ENCODE measurements at regions not wholly inside any gene's neighbourhood (a gene's known extent, or its start where the extent isn't known, plus 50 kb on each side); places are given as distances from the start of the nearest gene placed in this dataset.

DNA sequence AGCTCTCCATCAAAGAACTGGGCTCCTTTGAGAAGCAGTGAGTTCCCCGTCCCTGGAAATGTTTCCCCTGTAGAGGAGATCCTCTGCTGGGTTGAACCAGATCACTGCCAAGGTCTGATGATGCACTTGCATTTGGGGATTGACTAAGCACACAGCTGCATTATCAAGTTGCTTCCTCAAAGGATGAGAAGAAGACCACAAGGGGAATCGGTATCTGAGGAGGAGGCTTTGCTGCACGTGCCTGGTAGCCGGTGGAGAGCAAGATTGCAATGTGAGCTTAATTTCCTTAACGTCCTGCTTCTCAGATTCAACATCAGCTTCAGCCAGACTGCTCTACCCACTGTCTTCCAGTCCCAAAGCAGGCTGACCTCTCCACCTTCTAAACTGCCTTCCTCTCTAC, 128.8 kb upstream of the STMND1 start:
- TF ChIP-seq, protein P1, sequence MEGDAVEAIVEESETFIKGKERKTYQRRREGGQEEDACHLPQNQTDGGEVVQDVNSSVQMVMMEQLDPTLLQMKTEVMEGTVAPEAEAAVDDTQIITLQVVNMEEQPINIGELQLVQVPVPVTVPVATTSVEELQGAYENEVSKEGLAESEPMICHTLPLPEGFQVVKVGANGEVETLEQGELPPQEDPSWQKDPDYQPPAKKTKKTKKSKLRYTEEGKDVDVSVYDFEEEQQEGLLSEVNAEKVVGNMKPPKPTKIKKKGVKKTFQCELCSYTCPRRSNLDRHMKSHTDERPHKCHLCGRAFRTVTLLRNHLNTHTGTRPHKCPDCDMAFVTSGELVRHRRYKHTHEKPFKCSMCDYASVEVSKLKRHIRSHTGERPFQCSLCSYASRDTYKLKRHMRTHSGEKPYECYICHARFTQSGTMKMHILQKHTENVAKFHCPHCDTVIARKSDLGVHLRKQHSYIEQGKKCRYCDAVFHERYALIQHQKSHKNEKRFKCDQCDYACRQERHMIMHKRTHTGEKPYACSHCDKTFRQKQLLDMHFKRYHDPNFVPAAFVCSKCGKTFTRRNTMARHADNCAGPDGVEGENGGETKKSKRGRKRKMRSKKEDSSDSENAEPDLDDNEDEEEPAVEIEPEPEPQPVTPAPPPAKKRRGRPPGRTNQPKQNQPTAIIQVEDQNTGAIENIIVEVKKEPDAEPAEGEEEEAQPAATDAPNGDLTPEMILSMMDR (IDR thresholded peaks at IDR 0.05): no peak
- no peak for TF ChIP-seq POLR2A (IDR thresholded peaks at IDR 0.05)
- TF ChIP-seq EP300 (IDR thresholded peaks at IDR 0.05; ENCODE audit: low read depth): no peak
- no peak for TF ChIP-seq POLR2AphosphoS5 (IDR thresholded peaks at IDR 0.05)
